Right ventricle myocardium superior (tissue), 1 donor: ENCODE measurements at regions not wholly inside any gene's neighbourhood (a gene's known extent, or its start where the extent isn't known, plus 50 kb on each side); places are given as distances from the start of the nearest gene placed in this dataset.
"Not testable (repeated sequence)": the region's sequence is repeated elsewhere in the genome, so short reads cannot be mapped to it uniquely, and the experiment has no call there.

Experiments used
- ATAC-seq: fragments of 200-7000 bp; cut with Tn5 transposase; one replicate; pipeline ENCODE4 v1.9.1; 2020; ENCODE audit warnings: mild to moderate bottlenecking; ENCODE audit not compliant: poor library complexity
- DNase-seq: peaks from one replicate; pipeline ENCODE4 v3.0.0-alpha.2; 2020
- intact Hi-C: fragments of 100-400 bp; cut with DNase I; formaldehyde crosslinking; loops from one replicate; pipeline ENCODE4 v1.11.2; 2022
- donor health status: DM: no; HTN: yes; CAD: no; lungs with severe emphysema.

DNA sequence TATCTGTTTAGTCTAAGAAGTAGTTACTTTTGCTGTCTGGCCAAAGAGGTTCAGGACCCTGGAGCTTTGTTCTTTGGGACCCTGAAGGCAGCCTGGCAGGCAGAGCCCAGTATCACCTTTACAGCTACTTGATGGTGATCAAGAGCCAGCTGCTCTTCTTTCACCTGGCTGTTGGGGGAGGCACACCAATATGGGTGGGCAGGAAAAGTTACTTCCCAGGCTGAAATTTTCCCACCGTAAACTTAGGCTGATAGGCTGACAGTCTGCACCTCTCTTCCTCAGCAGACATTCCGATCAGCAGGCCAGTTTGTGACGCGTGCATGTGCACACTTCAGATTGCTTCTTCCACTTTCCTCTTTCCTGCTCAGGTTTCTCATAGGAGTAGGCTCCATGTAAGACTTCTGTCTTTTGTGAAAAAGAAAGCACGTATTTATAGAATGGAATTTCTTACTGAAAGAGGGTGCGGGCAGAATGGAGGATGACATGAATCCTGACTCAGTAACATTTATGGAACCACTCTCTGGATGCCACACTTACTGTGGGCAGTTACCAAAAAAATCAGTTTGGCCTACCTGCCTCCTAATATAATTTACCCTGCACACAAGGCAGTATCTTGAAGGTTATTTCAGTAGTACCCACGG, 223.9 kb upstream of the DMRT1 start:
- DNase-seq (no peak), ATAC-seq (no peak)
- intact Hi-C loops = loop anchor here (10.0 kb wide), 2 partner anchors 77 to 387 kb away; no protein-coding TSS in a partner anchor

DNA sequence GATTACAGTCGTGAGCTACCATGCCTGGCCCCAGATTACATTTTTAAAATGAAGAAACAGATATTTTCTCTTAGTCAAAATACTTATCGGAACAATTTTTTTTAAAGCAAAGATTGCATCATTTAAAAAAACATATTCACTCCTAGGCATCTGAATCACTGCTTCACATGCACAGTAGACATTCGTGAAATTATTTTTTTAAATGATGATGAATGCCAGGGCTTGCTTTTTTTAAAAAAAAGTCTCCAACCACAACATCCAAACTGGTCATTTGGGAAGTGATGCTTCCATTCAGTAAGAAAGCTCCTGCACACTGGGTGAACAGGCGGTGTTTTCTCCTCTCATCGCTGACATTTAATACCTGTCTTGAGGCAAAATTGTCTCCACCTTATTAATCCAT, 223.0 kb upstream of the DMRT1 start:
- ATAC-seq = no peak
- intact Hi-C loops = loop anchor here (10.0 kb wide), 2 partner anchors 76 to 386 kb away; no protein-coding TSS in a partner anchor
- no peak for DNase-seq

DNA sequence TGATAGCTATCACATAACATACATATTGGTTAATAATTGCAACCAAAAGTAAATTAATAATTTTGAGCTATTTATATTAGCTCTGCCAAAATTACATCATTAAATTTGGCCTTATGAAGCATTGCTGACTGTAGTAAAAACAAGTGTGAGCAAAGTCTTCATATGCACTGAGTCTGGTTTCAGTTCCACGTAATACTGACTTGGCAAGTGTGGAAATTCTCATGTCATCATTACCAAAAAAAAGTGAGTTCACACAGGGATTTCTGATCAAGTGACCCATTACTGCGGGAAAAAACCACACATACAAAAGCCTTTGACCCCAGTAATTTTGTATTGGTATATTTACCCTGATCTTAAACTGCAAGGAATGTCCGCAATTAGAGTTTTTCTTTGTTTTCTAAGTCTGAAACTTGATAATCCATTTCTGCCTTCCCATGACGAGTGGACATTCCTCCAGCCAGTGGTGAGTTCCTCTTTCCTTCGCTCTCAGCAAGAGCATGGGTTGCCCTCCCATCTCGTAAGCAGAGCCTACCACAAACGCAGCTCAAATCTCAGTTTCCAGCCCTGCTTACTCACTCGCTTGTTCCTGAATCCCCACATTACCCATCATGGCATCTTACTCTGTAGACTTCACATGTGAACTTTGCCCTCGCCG, 220.2 kb upstream of the DMRT1 start:
- DNase-seq (no peak), ATAC-seq (peak; percentile 24)
- intact Hi-C loops = no loop called here

DNA sequence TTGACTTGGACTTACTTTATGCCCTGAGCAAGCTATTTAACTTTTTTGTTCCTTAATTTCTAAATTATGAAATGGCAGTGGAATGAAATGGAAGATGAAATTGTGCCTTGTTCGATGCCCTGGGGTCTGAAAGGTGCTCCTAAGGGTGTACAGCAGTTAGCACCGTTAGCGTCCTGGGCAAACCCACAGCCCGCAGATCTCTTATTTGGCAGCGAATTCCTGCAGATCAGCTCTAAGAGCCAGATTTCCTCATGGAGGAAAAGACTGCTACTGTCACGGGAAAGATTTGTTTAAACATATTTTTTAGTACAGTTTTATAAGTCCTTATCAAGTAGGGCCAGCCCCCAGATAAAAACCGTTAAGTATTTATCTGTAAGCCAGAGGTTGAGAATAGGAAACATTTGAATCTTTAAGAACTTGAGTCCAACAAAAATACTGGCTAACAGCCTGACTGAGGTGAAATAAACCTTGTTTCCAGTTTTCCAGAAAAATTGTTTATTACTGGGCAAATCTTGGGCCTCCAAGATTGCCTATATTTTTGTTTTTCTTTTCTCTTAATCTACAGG, 216.5 kb upstream of the DMRT1 start:
- DNase-seq = no peak
- ATAC-seq = peak; percentile 47
- intact Hi-C loops = no loop called here

DNA sequence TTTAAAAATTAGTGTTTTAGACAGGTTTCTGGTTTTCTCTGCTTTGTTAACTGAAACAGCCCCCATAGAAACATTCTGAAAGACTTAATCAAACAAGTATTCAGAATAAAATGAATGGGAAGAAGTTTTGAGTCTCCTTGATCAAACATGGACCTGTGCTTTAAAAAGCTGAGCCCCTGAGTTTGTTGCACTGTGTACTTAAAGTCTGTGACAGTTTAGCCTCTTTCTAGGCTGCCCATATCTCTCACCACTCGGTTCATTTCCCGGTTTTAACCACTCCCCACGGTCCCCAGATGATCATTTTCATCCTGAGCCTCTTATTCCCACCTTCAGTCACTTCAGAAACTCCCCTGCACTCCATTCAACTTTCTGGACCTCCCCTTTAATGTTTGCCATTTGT, 215.9 kb upstream of the DMRT1 start:
- DNase-seq (no peak), ATAC-seq (peak; percentile 26)
- intact Hi-C loops = no loop called here

DNA sequence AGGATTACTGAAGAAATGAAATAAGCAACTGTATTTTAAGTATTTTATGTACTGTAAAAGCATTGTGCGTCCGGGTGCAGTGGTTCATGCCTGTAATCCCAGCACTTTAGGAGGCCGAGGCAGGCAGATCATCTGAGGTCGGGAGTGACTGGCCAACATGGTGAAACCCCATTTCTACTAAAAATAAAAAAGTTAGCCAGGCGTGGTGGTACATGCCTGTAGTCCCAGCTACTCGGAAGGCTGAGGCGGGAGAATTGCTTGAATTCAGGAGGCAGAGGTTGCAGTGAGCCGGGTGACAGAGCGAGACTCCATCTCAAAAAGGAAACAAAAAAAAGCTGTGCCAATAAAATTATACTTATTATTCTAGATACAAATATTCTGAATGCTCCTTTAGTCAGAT, 215.4 kb upstream of the DMRT1 start:
- DNase-seq, intact Hi-C loops: not testable (repeated sequence)
- peak; percentile 8 for ATAC-seq

DNA sequence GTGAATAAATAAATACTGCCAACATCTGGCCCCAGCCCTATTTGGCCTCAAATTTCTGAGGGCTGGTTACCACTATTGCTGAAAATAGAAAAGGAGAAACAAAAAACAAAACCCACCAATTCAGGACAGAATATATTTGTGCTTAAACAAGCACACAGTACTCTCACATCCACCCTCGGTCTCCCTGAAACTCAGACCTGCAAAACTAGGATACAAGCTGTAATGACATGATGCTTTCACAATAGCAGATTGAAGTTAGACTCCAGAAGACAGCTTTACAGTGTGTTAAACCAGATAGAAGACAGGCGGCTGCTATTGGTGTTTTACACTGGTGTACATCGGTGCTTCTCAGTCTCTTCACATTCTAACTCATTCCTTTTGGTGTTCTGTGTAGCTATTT, 214.9 kb upstream of the DMRT1 start:
- intact Hi-C loops = no loop called here
- DNase-seq = no peak
- peak; percentile 28 for ATAC-seq

DNA sequence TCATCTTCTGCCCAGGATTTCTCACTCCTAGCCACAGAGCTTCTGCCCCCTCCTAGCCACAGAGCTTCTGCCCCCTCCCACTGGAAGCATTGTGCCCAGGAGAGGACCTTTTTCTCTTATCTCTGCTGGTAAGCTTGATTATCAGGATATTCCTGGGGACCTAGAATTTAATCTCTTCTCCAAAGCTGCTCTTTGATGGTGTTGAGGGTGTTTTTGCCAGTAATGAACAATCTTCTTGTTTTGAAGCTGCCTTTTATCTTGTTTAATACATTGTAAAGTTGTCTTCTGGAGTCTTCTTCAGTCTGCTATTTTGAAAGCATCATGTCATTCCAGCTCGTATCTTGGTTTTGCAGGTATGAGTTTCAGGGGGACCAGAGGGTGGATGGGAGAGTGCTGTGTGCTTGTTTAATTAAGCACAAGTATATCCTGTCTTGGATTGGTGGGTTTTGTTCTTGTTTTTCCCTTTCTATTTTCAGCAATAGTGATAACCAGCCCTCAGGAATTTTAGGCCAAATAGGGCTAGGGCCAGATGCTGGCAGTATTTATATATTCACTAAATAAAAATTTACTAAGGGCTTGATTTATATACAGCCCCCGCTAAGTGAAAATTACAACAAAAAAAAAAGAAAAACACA, 214.0 kb upstream of the DMRT1 start:
- intact Hi-C loops = no loop called here
- DNase-seq (no peak), ATAC-seq (no peak)

DNA sequence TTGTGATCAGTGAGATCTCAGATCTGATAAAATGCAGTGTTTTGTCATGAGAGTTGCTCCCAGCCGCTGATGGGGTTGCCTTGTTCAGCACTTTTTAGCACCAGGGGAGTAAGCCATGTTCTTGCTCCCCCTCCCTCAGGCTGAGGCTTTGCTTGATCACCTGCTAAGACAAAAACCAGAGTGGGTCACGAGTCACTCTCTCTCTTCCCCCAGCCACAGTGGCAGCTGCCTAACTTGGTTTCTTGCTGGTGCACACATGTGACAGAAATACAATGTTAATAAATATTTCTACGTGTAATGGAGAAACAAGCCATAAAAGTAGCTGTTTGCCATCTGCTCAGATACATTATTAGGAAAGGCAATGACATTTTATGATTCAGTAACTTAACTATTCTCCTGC, 212.4 kb upstream of the DMRT1 start:
- intact Hi-C loops = no loop called here
- ATAC-seq (no peak), DNase-seq (no peak)

DNA sequence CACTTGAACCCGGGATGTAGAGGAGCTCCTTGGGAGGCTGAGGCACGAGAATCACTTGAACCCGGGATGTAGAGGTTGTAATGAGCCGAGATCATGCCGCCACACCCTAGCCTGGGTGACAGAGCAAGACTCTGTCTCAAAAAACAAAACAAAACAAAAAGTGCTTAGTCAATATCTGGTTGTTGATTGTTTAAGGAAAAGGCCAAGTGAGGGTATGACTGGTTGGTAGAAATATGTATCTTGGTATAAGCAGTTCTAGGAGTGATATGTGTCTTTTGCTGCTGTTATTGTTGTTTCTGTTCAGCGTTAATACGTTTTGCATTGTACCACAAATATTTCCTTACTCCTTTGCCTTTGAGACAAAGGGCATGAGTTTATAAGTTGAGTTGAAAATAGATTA, 210.7 kb upstream of the DMRT1 start:
- intact Hi-C loops = no loop called here
- DNase-seq = no peak
- ATAC-seq = no peak

DNA sequence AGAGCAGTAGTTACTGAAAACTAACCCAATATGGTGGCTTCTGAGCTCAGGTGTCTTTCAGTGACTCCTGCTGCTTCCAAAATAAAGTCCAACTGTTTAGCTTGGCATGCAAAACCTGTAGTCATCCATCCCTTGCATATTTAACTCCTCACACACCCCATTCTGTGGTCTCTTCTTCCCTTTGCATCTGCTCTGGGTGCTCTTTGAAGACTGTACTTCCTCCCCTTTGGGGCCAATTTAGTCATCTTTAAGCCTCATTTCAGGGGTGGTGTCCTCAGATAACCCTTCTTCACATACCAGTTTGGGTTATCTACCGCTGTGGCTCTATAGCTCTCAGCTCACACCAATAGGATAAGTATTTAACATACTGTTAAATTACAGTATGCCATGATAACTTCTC, 209.9 kb upstream of the DMRT1 start:
- ATAC-seq (no peak), DNase-seq (no peak)
- intact Hi-C loops = no loop called here

DNA sequence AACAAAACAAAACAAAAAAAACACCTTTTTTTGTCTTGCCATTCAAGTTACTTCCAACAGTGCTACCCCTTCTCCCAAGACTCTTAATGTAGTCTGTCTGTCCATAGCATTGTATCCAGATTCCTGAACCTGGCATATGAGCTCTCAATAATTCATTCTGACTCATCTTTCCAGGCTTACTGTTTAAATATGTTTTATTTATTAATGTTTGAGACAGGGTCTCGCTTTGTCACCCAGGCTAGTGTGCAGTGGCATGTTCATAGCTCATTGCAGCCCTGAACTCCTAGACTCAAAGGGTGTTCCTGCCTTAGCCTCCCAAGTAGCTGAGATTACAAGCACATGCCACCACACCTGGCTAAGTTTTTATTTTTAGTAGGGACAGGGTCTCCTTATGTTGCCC, 208.0 kb upstream of the DMRT1 start:
- intact Hi-C loops = no loop called here
- no peak for ATAC-seq

DNA sequence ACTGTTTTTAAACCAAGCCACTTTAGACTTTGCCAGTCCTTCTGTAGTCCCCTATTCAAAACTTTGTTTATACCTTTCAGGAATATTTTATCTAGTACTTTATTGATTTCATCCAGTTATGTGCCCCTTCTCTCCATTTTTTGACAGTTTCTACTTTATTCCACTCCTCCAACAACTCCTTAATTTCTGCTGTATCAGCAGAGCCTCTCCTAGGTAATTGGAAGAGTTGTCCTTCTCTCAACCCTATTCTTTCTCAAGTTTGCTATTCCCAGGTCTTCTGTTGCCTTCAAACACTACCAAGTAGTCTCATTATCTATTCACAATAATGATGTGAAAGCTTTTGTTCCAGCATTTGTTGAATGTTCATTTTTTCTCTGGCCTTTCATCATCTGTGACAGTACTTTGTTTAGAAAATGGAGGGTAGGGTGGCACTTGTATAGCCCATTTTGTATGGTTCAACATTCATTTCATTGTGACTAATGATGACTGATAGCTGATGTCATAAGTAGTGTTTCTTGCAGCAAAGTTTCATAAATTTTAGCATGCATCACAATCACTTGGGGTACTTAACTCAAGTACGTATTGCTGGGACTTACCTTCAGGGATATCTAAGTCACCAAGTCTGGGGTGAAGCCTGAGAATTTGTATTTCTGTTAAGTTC, 204.4 kb upstream of the DMRT1 start:
- intact Hi-C loops = no loop called here
- no peak for ATAC-seq
- DNase-seq = no peak

More for the DNA sequence above, 208.0 kb upstream of the DMRT1 start:
- DNase-seq = no peak

DNA sequence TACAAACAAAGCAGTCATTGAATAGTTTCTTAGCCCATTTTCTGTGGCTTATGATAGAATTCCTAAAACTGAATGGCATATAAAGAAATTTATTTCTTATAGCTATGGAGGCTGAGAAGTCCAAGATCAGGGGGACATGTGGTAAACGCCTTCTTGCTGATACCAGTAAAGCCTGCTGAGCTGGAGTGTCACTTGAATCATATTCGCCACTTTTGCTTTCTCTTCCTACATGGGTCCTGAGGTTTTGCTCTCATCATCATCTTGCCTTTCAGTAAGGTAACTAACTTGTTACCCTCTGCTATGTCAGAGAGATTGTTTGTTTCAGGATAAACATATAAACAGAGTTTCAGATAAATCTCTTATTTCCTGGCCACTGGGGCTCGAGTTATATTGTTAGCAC, 203.3 kb upstream of the DMRT1 start:
- no peak for ATAC-seq
- intact Hi-C loops = no loop called here
- no peak for DNase-seq

DNA sequence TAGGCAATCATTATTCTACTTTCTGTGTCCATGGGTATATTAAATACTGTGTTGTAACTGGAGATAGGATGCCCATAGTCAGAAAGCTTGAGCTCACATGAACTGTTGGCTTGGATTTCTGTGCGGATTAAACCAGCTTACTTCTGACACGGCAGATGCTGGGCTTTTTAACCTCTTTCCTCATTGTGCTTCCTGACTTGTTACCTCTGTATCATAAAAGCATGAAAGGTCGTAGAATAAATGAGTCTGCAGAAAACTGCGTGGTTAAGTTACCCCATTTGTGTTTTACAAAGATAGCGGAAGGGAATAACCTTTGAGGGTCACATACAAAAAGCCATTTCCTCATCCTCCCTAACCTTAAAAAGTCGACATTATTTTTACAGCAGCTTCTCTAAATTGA, 199.5 kb upstream of the DMRT1 start:
- DNase-seq (no peak), ATAC-seq (no peak)
- intact Hi-C loops = no loop called here

DNA sequence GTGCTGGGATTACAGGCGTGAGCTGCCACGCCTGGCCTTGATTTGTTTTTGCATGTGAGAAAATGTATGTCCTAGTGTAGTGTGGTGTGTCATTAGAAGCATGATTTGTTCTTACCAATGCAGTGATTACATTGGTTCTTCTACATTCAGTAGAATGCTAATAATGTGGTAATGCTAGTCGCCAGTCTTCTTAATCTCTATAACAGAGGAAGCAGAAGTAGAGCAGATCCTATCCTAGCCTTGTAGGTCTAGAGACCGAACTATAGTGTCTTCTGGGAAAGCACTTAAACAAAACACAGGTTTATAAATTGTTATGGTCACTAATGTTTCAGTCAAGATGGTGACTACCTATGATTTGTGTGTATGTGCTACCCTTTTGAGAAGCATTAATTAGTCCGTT, 197.5 kb upstream of the DMRT1 start:
- intact Hi-C loops = no loop called here
- ATAC-seq = no peak

DNA sequence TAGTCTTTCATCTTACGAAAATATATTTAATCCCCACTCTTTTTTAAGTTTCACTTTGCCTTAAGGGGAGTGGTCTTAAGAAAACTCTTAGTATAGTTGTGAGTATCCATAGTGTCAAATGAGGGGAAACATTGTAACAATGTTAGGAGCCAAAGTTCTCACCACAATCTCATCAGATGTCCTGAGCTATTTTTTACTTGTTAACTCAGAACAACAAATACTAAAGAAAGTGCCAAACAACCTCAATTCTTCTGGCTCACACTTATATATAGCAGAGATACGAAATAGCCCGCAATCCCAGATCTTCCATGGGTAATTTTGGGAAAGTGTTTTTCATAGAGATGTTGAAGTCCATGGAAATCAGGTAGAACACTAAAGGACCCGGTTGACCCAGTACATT, 194.0 kb upstream of the DMRT1 start:
- intact Hi-C loops = no loop called here
- no peak for DNase-seq
- ATAC-seq = peak; percentile 21

More for the DNA sequence above, 197.5 kb upstream of the DMRT1 start:
- no peak for DNase-seq

DNA sequence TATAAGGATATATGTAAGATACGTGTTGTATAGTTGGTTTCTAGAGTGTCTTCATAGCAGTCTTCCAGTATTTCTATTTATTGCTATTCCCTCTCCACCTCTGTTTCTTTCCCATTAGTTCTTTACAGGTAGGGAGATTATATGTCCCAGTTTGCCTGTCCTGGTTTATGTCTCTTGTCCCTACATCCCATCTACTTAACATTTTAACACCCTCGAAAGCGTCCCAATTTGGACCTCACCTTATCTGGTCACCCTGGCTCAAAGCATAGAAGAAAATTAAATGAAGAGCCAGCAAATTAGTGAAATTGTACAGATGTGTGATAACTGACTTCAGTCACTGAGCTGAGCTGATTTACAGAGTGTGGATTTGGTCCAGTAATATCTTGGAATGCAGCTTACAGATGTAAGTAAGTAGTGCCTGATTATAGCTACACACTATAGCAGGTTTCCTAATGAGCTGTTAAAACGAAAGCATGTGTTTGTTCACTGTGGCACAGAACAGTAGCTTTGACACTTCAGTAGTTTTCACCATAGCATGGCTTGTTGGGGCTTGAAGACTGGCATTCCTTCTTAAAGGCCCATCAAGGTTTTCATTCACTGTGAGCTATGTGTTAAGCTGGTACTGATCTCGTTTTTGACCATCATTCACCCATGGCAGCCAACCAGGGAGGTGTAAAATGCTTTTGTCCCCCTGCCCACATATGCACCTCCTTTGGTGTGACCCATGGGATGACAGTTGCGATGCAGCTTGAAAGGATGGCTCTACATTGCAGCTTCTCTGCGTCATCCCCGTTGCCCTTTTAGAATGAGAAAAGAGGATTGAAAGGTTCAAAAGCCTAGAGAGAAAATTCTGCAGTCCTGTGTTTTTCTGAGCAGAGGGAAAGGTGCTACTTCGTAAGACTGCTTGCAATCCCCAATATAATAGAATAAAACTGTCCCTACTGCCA, 192.1 kb upstream of the DMRT1 start:
- intact Hi-C loops = no loop called here
- ATAC-seq (peak; percentile 56), DNase-seq (no peak)
